ENCODE measurements at regions not wholly inside any gene's neighbourhood (a gene's known extent, or its start where the extent isn't known, plus 50 kb on each side); places are given as distances from the start of the nearest gene placed in this dataset.

DNA sequence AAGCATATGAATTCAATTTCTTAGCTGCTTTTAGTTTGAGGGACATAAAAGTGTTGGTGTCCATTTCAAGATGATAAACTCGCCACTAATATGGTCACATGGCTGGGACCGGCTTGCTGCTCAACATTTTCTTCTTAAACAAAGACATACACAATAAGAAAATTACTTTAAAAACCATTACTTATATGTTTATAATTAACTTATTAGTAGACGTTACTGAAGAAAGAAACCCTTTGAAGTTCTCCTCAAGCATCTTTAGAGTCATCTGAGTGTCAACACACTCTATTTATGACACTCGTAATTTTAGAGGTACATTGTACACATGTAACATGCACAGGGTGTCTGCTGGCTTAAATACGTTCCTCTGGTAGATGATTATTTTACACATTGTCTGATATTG lies 74.7 kb downstream of the BMP4 start:
- Histone ChIP-seq H3K27me3 (no peaks in the 10 kb centered on the region), H3K27ac (no peak overlapping the region), H3K36me3 (ENCODE audit: low read depth, missing control alignments) (no peaks in the 10 kb centered on the region), H3K9me3 (no peaks in the 10 kb centered on the region), H3K4me3 (no peak overlapping the region), H3K4me1 (no peaks in the 10 kb centered on the region)
- no peak for DNase-seq
- intact Hi-C loops (cut with DNase I; ENCODE audit: low total_unique reads), result no loop called here
- no peak for TF ChIP-seq POLR2A (IDR thresholded peaks at IDR 0.05)
- TF ChIP-seq, protein P1, sequence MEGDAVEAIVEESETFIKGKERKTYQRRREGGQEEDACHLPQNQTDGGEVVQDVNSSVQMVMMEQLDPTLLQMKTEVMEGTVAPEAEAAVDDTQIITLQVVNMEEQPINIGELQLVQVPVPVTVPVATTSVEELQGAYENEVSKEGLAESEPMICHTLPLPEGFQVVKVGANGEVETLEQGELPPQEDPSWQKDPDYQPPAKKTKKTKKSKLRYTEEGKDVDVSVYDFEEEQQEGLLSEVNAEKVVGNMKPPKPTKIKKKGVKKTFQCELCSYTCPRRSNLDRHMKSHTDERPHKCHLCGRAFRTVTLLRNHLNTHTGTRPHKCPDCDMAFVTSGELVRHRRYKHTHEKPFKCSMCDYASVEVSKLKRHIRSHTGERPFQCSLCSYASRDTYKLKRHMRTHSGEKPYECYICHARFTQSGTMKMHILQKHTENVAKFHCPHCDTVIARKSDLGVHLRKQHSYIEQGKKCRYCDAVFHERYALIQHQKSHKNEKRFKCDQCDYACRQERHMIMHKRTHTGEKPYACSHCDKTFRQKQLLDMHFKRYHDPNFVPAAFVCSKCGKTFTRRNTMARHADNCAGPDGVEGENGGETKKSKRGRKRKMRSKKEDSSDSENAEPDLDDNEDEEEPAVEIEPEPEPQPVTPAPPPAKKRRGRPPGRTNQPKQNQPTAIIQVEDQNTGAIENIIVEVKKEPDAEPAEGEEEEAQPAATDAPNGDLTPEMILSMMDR (IDR thresholded peaks at IDR 0.05), result no peak
- 77 to 86% methylated on average over 5 of the region's 5 CpGs for WGBS, 2 donors

DNA sequence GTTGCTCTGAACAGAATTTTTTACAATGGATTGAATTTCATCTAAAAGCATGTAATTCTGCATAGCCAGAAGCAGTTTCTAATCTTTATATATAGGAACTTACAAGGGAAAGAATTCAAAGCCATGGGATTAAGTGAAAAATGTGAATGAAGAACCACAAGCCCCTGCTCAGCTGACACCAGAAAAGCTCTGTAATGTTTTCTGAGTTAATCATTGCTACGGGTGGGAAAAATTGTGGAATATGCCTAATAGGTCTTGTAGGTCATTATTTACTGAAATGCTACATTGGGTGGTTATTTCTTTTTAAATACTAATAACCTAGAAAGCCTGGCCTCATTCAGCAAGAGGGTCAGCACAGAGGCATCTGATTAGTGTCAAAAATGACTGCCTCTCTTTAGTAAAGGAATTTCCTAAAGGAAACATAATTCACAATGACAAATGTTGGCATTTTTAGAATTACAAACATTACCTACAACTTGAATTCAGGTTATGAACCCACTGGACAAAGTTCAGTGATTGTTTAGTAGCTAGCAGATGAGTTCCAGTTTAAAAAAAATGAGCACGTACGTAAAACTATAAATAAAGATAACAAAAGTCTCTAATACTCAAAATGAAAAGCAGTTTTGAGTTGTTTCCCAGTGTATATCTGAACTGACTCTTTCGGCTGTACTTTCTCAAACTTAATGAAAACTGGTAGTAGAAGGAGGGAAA lies 75.3 kb downstream of the BMP4 start:
- H3K4me3 ChIP-seq, result no peak overlapping the region
- H3K4me1 ChIP-seq, result no peaks in the 10 kb centered on the region
- WGBS, 2 donors, result 59 to 67% methylated on average over 4 of the region's 4 CpGs
- no peak overlapping the region for H3K27ac ChIP-seq
- H3K36me3 ChIP-seq (ENCODE audit: low read depth, missing control alignments), result no peaks in the 10 kb centered on the region
- H3K9me3 ChIP-seq, result no peaks in the 10 kb centered on the region
- TF ChIP-seq, protein P1 (IDR thresholded peaks at IDR 0.05), result no peak
- TF ChIP-seq POLR2A (IDR thresholded peaks at IDR 0.05), result no peak
- no peak for DNase-seq
- intact Hi-C loops (cut with DNase I; ENCODE audit: low total_unique reads), result no loop called here
- H3K27me3 ChIP-seq, result no peaks in the 10 kb centered on the region

DNA sequence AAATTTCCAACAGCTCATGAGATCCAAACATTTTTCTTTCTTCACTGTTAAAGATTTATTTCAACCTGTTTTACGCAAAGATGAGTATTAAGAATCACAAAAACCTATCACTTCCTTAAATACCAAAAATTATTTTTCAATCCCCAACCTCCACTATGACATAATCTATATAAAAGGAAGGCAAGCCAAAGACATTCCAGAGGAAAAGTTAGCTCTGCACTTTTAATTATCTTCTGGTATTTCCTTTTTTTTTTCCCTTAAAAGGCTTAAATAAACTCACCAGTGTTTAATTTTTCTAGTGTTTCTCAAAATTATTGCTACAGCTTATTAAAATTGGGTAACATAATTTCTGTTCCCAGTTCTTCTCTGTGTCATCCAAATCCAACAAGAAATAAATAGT lies 75.9 kb downstream of the BMP4 start:
- H3K27me3 ChIP-seq, result no peaks in the 10 kb centered on the region
- 90 to 98% methylated on average over 1 of the region's 1 CpG for WGBS, 2 donors
- intact Hi-C loops (cut with DNase I; ENCODE audit: low total_unique reads), result no loop called here
- DNase-seq, result no peak
- H3K9me3 ChIP-seq, result no peaks in the 10 kb centered on the region
- H3K4me1 ChIP-seq, result no peaks in the 10 kb centered on the region
- no peaks in the 10 kb centered on the region for H3K36me3 ChIP-seq (ENCODE audit: low read depth, missing control alignments)
- no peak overlapping the region for H3K27ac ChIP-seq
- TF ChIP-seq POLR2A (IDR thresholded peaks at IDR 0.05), result no peak
- TF ChIP-seq, protein P1 (IDR thresholded peaks at IDR 0.05), result no peak
- no peak overlapping the region for H3K4me3 ChIP-seq

DNA sequence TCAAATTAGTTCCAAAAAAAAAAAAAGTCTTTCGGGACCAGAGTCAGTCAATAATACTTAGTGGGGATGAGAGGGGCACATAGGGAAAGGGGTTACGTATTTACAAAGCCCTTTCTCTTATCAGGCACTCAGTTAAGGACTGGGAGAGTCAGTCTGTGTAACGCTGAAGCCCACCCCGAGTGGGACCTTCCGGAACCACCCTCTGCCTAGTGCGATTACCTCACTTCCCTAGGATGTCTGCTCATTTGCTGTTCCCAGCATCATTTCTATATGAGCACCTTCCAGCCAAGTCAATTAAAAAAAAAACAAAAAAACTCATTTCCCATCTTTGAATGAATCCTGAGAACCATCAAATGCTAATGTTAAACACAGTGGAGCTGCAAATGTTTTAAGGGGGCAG lies 76.9 kb downstream of the BMP4 start:
- Histone ChIP-seq H3K27me3 (no peaks in the 10 kb centered on the region), H3K4me3 (no peak overlapping the region), H3K36me3 (ENCODE audit: low read depth, missing control alignments) (no peaks in the 10 kb centered on the region), H3K27ac (no peak overlapping the region), H3K4me1 (no peaks in the 10 kb centered on the region), H3K9me3 (no peaks in the 10 kb centered on the region)
- DNase-seq, result no peak
- intact Hi-C loops (cut with DNase I; ENCODE audit: low total_unique reads), result no loop called here
- WGBS, 2 donors, result 63 to 78% methylated on average over 6 of the region's 6 CpGs
- TF ChIP-seq, protein P1 (IDR thresholded peaks at IDR 0.05), result no peak
- TF ChIP-seq POLR2A (IDR thresholded peaks at IDR 0.05), result no peak

DNA sequence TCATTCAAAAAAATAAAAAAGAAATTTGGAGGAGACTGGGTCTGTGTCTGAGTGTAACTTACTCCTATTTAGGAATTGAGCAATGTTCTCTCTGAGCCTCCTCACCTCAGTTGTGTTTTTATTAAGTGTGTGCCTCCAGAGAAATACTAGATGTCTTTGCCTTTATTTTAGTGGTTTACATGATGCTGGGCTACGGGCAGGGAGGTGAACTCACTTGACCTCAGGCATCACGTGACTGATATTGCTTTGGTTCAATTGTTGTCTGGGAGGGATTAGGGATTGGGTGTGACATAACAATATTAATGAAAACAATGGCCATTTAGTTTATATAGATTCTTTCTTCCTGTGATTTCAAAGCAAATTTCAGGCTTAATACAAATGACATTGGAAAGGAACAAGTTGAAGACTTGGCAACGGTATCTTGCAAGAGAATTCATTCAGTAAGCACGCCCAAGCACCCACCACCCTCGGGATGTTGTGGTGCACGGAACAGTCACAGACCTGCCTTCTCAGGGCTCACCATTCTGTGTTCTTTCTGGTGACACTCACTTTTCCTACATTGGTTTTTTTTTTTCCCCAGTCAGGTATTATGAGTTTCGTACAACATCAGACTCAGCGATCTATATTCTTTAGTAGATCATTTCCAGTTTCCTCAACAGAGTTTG lies 77.5 kb downstream of the BMP4 start:
- no peak overlapping the region for H3K4me3 ChIP-seq
- intact Hi-C loops (cut with DNase I; ENCODE audit: low total_unique reads), result no loop called here
- H3K9me3 ChIP-seq, result no peaks in the 10 kb centered on the region
- DNase-seq, result no peak
- H3K27ac ChIP-seq, result no peak overlapping the region
- no peaks in the 10 kb centered on the region for H3K27me3 ChIP-seq
- 65 to 68% methylated on average over 8 of the region's 8 CpGs for WGBS, 2 donors
- no peaks in the 10 kb centered on the region for H3K36me3 ChIP-seq (ENCODE audit: low read depth, missing control alignments)
- H3K4me1 ChIP-seq, result no peaks in the 10 kb centered on the region
- TF ChIP-seq, protein P1 (IDR thresholded peaks at IDR 0.05), result no peak
- TF ChIP-seq POLR2A (IDR thresholded peaks at IDR 0.05), result no peak

Data from testis (tissue), 2 donors.